Heart left ventricle (tissue), 13 donors: ENCODE measurements at regions not wholly inside any gene's neighbourhood (a gene's known extent, or its start where the extent isn't known, plus 50 kb on each side); places are given as distances from the start of the nearest gene placed in this dataset.

Source experiments
- CTCF ChIP-seq, 12 donors: fragments of 200-600 bp; sonication (generic) in 4 of 12; IDR thresholded peaks; one replicate each; pipeline versions ENCODE4 v1.5.0 to v1.8.0; 2018 to 2022; ENCODE audit warnings: antibody characterized with exemption in 12 of 12, mild to moderate bottlenecking in 5 of 12
- POLR2A ChIP-seq, 2 donors: fragments of 450-650 bp; IDR thresholded peaks; one replicate each; pipeline ENCODE4 v1.6.1; 2017; ENCODE audit warnings: antibody characterized with exemption in 2 of 2, mild to moderate bottlenecking in 2 of 2, moderate library complexity in 2 of 2
- donor health status: ischemic (EF 13 %, LVEDD 7.1; RV severe dilation, severe dysfunction).
- donor health status: DM: no; HTN: yes; CAD: no.
- donor health status: DM: no; HTN: no; CAD: no.
- donor health status: ischemic (EF 25% LVEDD 6.9; RV normal size, moderate dysfunction).
- donor health status: ischemic (EF 25% LVEDD 5.7; RV mildly dilated, moderate dysfunction).
- donor health status: ischemic (EF 35%, LVEDD 5.7; RV mildly dilated, moderate dysfunction).
- donor health status: nonischemic (EF 11% LVEDD 7.7; RV severe dilation, severe dysfunction).
- donor health status: DM: yes; HTN: yes; CAD: no.
- donor health status: PGD.
- donor health status: ischemic (EF 29% LVEDD 5.4; RV normal size, mild dysfunction).
- donor health status: nonischemic (EF 23%, LVEDD 6.1; RV moderate dilation, normal function).

GRCh38 chr7:80302078-80302477, 167.4 kb downstream of the GNAI1 start:
- TF ChIP-seq CTCF (IDR thresholded peaks at IDR 0.05) (no peak), POLR2A (IDR thresholded peaks at IDR 0.05) (no peak)
